HCT116 (cell line): ENCODE measurements at regions not wholly inside any gene's neighbourhood (a gene's known extent, or its start where the extent isn't known, plus 50 kb on each side); places are given as distances from the start of the nearest gene placed in this dataset.

Experiments
- ATAC-seq: fragments of 200-7000 bp; cut with Tn5 transposase; 2 replicates; pipeline ENCODE4 v1.9.1; 2020; ENCODE audit warnings: mild to moderate bottlenecking, moderate library complexity
- BruUV-seq: library from RNA; stranded (reverse); fragments of 400-500 nt; replicated peaks from 2 replicates; lab custom pipeline; 2021; lab: Mats Ljungman, UMichigan
- CTCF ChIA-PET: fragments of 300-600 bp; sonication (Branson Sonifier 250); formaldehyde crosslinking; loops from one replicate; lab custom pipeline; 2021; ENCODE audit warnings: antibody characterized with exemption; lab: Charles Lee
- POLR2A ChIA-PET: fragments of 300-600, 350-600 bp; sonication (Branson Sonifier 250); formaldehyde crosslinking; loops from one replicate; lab custom pipeline; 2021; ENCODE audit warnings: antibody characterized with exemption; lab: Charles Lee
- RAD21 ChIA-PET, 2 experiments: fragments of 300-600 bp; sonication (Branson Sonifier 250); formaldehyde crosslinking; loops; one replicate each; lab custom pipeline; 2023; ENCODE audit warnings: low total read pairs in 2 of 2; ENCODE audit not compliant: uncharacterized antibody in 2 of 2, unreplicated experiment in 2 of 2, low non-redundant PET in 1 of 2; lab: Charles Lee
- DNase-seq: peaks from one replicate; pipeline ENCODE4 v3.0.0-alpha.2; 2010; ENCODE audit warnings: low read depth, low spot score
- H2AFZ ChIP-seq: fragments of 200-600 bp; shearing (Covaris generic), sonication (generic); 2 replicates; pipeline ENCODE4 v1.6.1; 2017; ENCODE audit warnings: low read depth, mixed run types, mixed read lengths, antibody characterized with exemption, low read length; ENCODE audit not compliant: poor library complexity, severe bottlenecking
- H3K27ac ChIP-seq: 2 replicates; pipeline ENCODE4 v1.5.1; 2012; ENCODE audit warnings: low read depth, low read length
- H3K27me3 ChIP-seq: fragments of 200-600 bp; sonication (generic); 2 replicates; pipeline ENCODE4 v1.6.1; 2016; ENCODE audit warnings: mixed run types, low read length, mixed read lengths; ENCODE audit not compliant: insufficient read depth
- H3K36me3 ChIP-seq, 2 experiments: fragments of 200-500 bp in 1 of 2; fragments of 200-600 bp in 1 of 2; sonication (Bioruptor generic) in 1 of 2; sonication (generic) in 1 of 2; 2 replicates each; pipeline versions ENCODE4 v1.5.1 to v1.6.1; 2014 to 2016; ENCODE audit warnings: low read length in 2 of 2, inconsistent platforms in 1 of 2, mixed read lengths in 1 of 2, mixed run types in 1 of 2; ENCODE audit not compliant: insufficient read depth in 2 of 2, control insufficient read depth in 1 of 2
- H3K4me1 ChIP-seq, 2 experiments: fragments of 200-600 bp in 1 of 2; sonication (generic) in 1 of 2; 2 replicates each; pipeline versions ENCODE4 v1.5.1 to v1.6.1; 2012 to 2017; ENCODE audit warnings: low read length in 2 of 2, inconsistent platforms in 1 of 2, mild to moderate bottlenecking in 1 of 2, mixed read lengths in 1 of 2, mixed run types in 1 of 2, moderate library complexity in 1 of 2; ENCODE audit not compliant: insufficient read depth in 2 of 2, control insufficient read depth in 1 of 2
- H3K4me2 ChIP-seq: fragments of 200-600 bp; sonication (generic); 2 replicates; pipeline ENCODE4 v1.6.1; 2017; ENCODE audit warnings: mixed run types, low read length, mixed read lengths
- H3K4me3 ChIP-seq, 2 experiments: fragments of 200-600 bp in 1 of 2; sonication (generic) in 1 of 2; replicated peaks in 1 of 2; 2 replicates each; pipeline ENCODE4 v1.5.1; 2011 to 2016; ENCODE audit warnings: low read length in 2 of 2, control low read depth in 1 of 2, low read depth in 1 of 2, mild to moderate bottlenecking in 1 of 2, mixed read lengths in 1 of 2, mixed run types in 1 of 2
- H3K79me2 ChIP-seq: fragments of 200-600 bp; sonication (generic); 2 replicates; pipeline ENCODE4 v1.6.1; 2017; ENCODE audit warnings: mild to moderate bottlenecking, mixed run types, low read length, moderate library complexity, mixed read lengths; ENCODE audit not compliant: insufficient read depth
- H3K9ac ChIP-seq: fragments of 200-600 bp; sonication (generic); 2 replicates; pipeline ENCODE4 v1.6.1; 2016; ENCODE audit warnings: low read length, mixed read lengths
- H3K9me2 ChIP-seq: fragments of 200-600 bp; sonication (generic), shearing (Covaris generic); 2 replicates; pipeline ENCODE4 v1.6.1; 2017; ENCODE audit warnings: mixed run types, mild to moderate bottlenecking, moderate library complexity; ENCODE audit not compliant: insufficient read depth
- H3K9me3 ChIP-seq, 2 experiments: fragments of 200-500 bp in 1 of 2; fragments of 200-600 bp in 1 of 2; sonication (Bioruptor generic) in 1 of 2; sonication (generic) in 1 of 2; 2 replicates each; pipeline ENCODE4 v1.6.1; 2014 to 2017; ENCODE audit warnings: low read length in 2 of 2, mixed read lengths in 2 of 2, inconsistent platforms in 1 of 2, low read depth in 1 of 2, mild to moderate bottlenecking in 1 of 2, mixed run types in 1 of 2, moderate library complexity in 1 of 2; ENCODE audit not compliant: control insufficient read depth in 1 of 2, insufficient read depth in 1 of 2
- H4K20me1 ChIP-seq: fragments of 200-600 bp; sonication (generic), shearing (Covaris generic); 2 replicates; pipeline ENCODE4 v1.6.1; 2017; ENCODE audit warnings: mixed run types, mild to moderate bottlenecking, moderate library complexity; ENCODE audit not compliant: insufficient read depth
- ATF3 ChIP-seq: IDR thresholded peaks from 2 replicates; pipeline ENCODE4 v1.6.1; 2012
- MAX ChIP-seq: IDR thresholded peaks from 2 replicates; pipeline ENCODE4 v1.6.1; 2012
- POLR2AphosphoS5 ChIP-seq: IDR thresholded peaks from 2 replicates; pipeline ENCODE4 v1.6.1; 2011; ENCODE audit warnings: mild to moderate bottlenecking, low read depth, low read length, moderate library complexity
- RAD21 ChIP-seq: IDR thresholded peaks from 2 replicates; pipeline ENCODE4 v1.6.1; 2012; ENCODE audit warnings: low read depth, mild to moderate bottlenecking
- SIN3A ChIP-seq: IDR thresholded peaks from 2 replicates; pipeline ENCODE4 v1.6.1; 2012; ENCODE audit warnings: low read depth
- SP1 ChIP-seq: IDR thresholded peaks from 2 replicates; pipeline ENCODE4 v1.6.1; 2012; ENCODE audit warnings: low read depth
- TCF7L2 ChIP-seq: IDR thresholded peaks from 2 replicates; pipeline ENCODE4 v1.7.0; 2011; ENCODE audit warnings: borderline replicate concordance, inconsistent platforms; ENCODE audit not compliant: insufficient read depth, insufficient read length; ENCODE audit errors: extremely low read depth
- ZFX ChIP-seq: fragments of 450-650 bp; IDR thresholded peaks from 2 replicates; pipeline ENCODE4 v1.6.1; 2017
- ZNF274 ChIP-seq: fragments of 200-500 bp; sonication (Bioruptor generic); IDR thresholded peaks from 2 replicates; pipeline ENCODE4 v1.6.1; 2014; ENCODE audit warnings: mild to moderate bottlenecking, low read depth, low read length, inconsistent platforms
- intact Hi-C: fragments of 100-400 bp; cut with micrococcal nuclease; formaldehyde crosslinking; loops from 2 replicates; pipeline ENCODE4 v1.10.0; 2022
- TF ChIP-seq, protein P1 (sequence below), 3 experiments: fragments of 200-600 bp in 1 of 3; sonication (generic) in 1 of 3; IDR thresholded peaks in 2 of 3; conservative IDR thresholded peaks in 1 of 3; 2 replicates each; pipeline ENCODE4 v1.5.1; 2012 to 2017; ENCODE audit warnings: low read depth in 2 of 3, low read length in 2 of 3, antibody characterized with exemption in 1 of 3, borderline replicate concordance in 1 of 3, control low read depth in 1 of 3, mild to moderate bottlenecking in 1 of 3, mixed read lengths in 1 of 3, mixed run types in 1 of 3, moderate library complexity in 1 of 3; ENCODE audit not compliant: insufficient read depth in 1 of 3

- Histone ChIP-seq H3K4me2 (no peak overlapping the region), H3K9me3 (peaks cover 29 to 31% of the 10 kb centered on the region in 2 experiments; a peak in 3 of 4 replicates), H4K20me1 (no peaks in the 10 kb centered on the region), H3K9ac (no peak overlapping the region), H3K27me3 (no peaks in the 10 kb centered on the region), H3K9me2 (no peaks in the 10 kb centered on the region), H2AFZ (no peak overlapping the region), H3K4me1 (no peaks in the 10 kb centered on the region), H3K27ac (no peak overlapping the region), H3K4me3 (no peak overlapping the region), H3K79me2 (no peaks in the 10 kb centered on the region), H3K36me3 (no peaks in the 10 kb centered on the region)
- no peak for ATAC-seq
- TF ChIP-seq ZNF274 (no peak), TCF7L2 (no peak), RAD21 (no peak), SIN3A (no peak), POLR2AphosphoS5 (no peak), ZFX (no peak), MAX (no peak), ATF3 (no peak), SP1 (no peak)
- TF ChIP-seq, protein P1, sequence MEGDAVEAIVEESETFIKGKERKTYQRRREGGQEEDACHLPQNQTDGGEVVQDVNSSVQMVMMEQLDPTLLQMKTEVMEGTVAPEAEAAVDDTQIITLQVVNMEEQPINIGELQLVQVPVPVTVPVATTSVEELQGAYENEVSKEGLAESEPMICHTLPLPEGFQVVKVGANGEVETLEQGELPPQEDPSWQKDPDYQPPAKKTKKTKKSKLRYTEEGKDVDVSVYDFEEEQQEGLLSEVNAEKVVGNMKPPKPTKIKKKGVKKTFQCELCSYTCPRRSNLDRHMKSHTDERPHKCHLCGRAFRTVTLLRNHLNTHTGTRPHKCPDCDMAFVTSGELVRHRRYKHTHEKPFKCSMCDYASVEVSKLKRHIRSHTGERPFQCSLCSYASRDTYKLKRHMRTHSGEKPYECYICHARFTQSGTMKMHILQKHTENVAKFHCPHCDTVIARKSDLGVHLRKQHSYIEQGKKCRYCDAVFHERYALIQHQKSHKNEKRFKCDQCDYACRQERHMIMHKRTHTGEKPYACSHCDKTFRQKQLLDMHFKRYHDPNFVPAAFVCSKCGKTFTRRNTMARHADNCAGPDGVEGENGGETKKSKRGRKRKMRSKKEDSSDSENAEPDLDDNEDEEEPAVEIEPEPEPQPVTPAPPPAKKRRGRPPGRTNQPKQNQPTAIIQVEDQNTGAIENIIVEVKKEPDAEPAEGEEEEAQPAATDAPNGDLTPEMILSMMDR (IDR thresholded peaks at IDR 0.05 in 2 of 3, conservative IDR thresholded peaks at IDR 0.05 in 1 of 3; ENCODE audit: borderline replicate concordance in 1 of 3, insufficient read depth in 1 of 3, low read depth in 2 of 3, low read length in 2 of 3) = no peak
- intact Hi-C loops = no loop called here
- ChIA-PET RAD21 (no interaction called here), POLR2A (no interaction called here), CTCF (no interaction called here)
- no peak for DNase-seq
- BruUV-seq = no TSS peak
Measured at GRCh38 chr21:16777041-16777720, 735.7 kb upstream of the CXADR start.
